A673 (cell line): ENCODE measurements at regions not wholly inside any gene's neighbourhood (a gene's known extent, or its start where the extent isn't known, plus 50 kb on each side); places are given as distances from the start of the nearest gene placed in this dataset.

Experiments used
- CTCF ChIP-seq: fragments of 300-800, 200-600 bp; sonication (generic); conservative IDR thresholded peaks from 2 replicates; pipeline ENCODE4 v1.5.1; 2017; ENCODE audit warnings: low read depth, mild to moderate bottlenecking, antibody characterized with exemption, low read length, moderate library complexity, mixed read lengths
- EZH2 ChIP-seq: fragments of 200-600 bp; sonication (generic); IDR thresholded peaks from 2 replicates; pipeline ENCODE4 v1.6.1; 2017; ENCODE audit warnings: borderline replicate concordance, low read depth, mild to moderate bottlenecking, mixed read lengths, antibody characterized with exemption, low read length; ENCODE audit not compliant: poor library complexity, severe bottlenecking

GRCh38 chr3:5331567-5332269 lies 144.2 kb downstream of the EDEM1 start:
- TF ChIP-seq CTCF, result no peak
- TF ChIP-seq EZH2, result no peak
